ENCODE measurements at regions not wholly inside any gene's neighbourhood (a gene's known extent, or its start where the extent isn't known, plus 50 kb on each side); places are given as distances from the start of the nearest gene placed in this dataset.
A peak's percentile ranks its signal among the peaks of the same experiment; 100 is the strongest.

- H3K36me3 ChIP-seq (ENCODE audit: control insufficient read depth, insufficient read depth, low read length): no peaks in the 10 kb centered on the region
- in situ Hi-C loops (cut with MboI; ENCODE audit: low sequenced_read_pairs): no loop called here
- no peak overlapping the region for H4K8ac ChIP-seq (ENCODE audit: low read depth in 2 of 2, low read length in 2 of 2)
- H3K27me3 ChIP-seq (ENCODE audit: control insufficient read depth, insufficient read depth, low read length): no peaks in the 10 kb centered on the region
- H4K20me1 ChIP-seq (ENCODE audit: insufficient read depth, low read length): no peaks in the 10 kb centered on the region
- no CpG with 5 or more reads among the region's 2 CpGs for WGBS, 2 experiments (ENCODE audit: extremely low coverage in 2 of 2, insufficient read length in 1 of 2)
- no peak overlapping the region for H3K14ac ChIP-seq (replicated peaks; ENCODE audit: low read depth, low read length)
- H3K4me1 ChIP-seq (ENCODE audit: control insufficient read depth, insufficient read depth, low read length): peaks cover 13% of the 10 kb centered on the region
- no peak overlapping the region for H3K23ac ChIP-seq (ENCODE audit: low read depth, low read length)
- no peak overlapping the region for H4K91ac ChIP-seq (ENCODE audit: insufficient read depth, low read depth, low read length)
- H3K56ac ChIP-seq (ENCODE audit: extremely low read depth, insufficient read depth, low read length): no peak overlapping the region
- ChIA-PET CTCF (interaction anchor here (1.3 kb wide), 1 partner anchor 11 kb away, joined by 3 read pairs; no protein-coding TSS in a partner anchor), POLR2A (ENCODE audit: unreplicated experiment) (no interaction called here)
- ATAC-seq (ENCODE audit: low read depth): no peak
- H4K5ac ChIP-seq (ENCODE audit: low read depth, low read length): no peak overlapping the region
- H3K9me1 ChIP-seq (ENCODE audit: insufficient read depth, low read length): peaks cover 16% of the 10 kb centered on the region; the same call in 1 of the 2 replicates
- dilution Hi-C loops (cut with HindIII; ENCODE audit: low sequenced_read_pairs, unreplicated experiment): no loop called here
- no peak overlapping the region for H2BK5ac ChIP-seq (ENCODE audit: low read depth, low read length, poor library complexity, severe bottlenecking)
- TF ChIP-seq BHLHE40 (IDR thresholded peaks at IDR 0.05; ENCODE audit: low read depth, low read length) (no peak), RAD21 (IDR thresholded peaks at IDR 0.05; ENCODE audit: low read length) (no peak), MAFK (IDR thresholded peaks at IDR 0.05; ENCODE audit: low read depth, low read length) (no peak), ELK1 (IDR thresholded peaks at IDR 0.05; ENCODE audit: borderline replicate concordance, low read depth, low read length) (no peak), CEBPB (IDR thresholded peaks at IDR 0.05; ENCODE audit: low read depth, low read length) (no peak), USF2 (IDR thresholded peaks at IDR 0.05; ENCODE audit: low read depth, low read length) (no peak), NFE2L2 (IDR thresholded peaks at IDR 0.05; ENCODE audit: low read depth, low read length) (no peak), MXI1 (IDR thresholded peaks at IDR 0.05; ENCODE audit: borderline replicate concordance, low read depth, low read length) (no peak), RCOR1 (IDR thresholded peaks at IDR 0.05; ENCODE audit: insufficient replicate concordance, low read length) (no peak), POLR2A (IDR thresholded peaks at IDR 0.05; ENCODE audit: low read depth, low read length) (no peak), SMC3 (IDR thresholded peaks at IDR 0.05; ENCODE audit: low read depth, low read length) (no peak), FOS (IDR thresholded peaks at IDR 0.05; ENCODE audit: low read depth, low read length) (no peak)
- no peak for DNase-seq
- no peak overlapping the region for H2BK120ac ChIP-seq (ENCODE audit: low read depth, low read length)
- H3K9ac ChIP-seq (ENCODE audit: low read depth, low read length): no peak overlapping the region
- no peak overlapping the region for H2AFZ ChIP-seq (replicated peaks; ENCODE audit: low read length, poor library complexity)
- 0 out of 2 replicates have a peak overlapping the region, but pooled peaks have one; percentile 53 for H2AK5ac ChIP-seq (ENCODE audit: low read depth, low read length)
- H2BK15ac ChIP-seq (ENCODE audit: low read depth, low read length): no peak overlapping the region
- H2BK20ac ChIP-seq (ENCODE audit: low read depth, low read length): no peak overlapping the region
- H3K9me3 ChIP-seq (ENCODE audit: control insufficient read depth, insufficient read depth, low read length): no peaks in the 10 kb centered on the region
- H3K18ac ChIP-seq (ENCODE audit: low read depth, low read length): no peak overlapping the region
- H3K4ac ChIP-seq (ENCODE audit: low read depth, low read length): no peak overlapping the region
- peaks cover 0 to 5% of the 10 kb centered on the region in 2 experiments; a peak in 2 of 4 replicates for H3K79me1 ChIP-seq (ENCODE audit: low read depth in 1 of 2, low read length in 2 of 2)
- no TSS peak for BruUV-seq (replicated peaks)
- no peak overlapping the region for H3K27ac ChIP-seq (ENCODE audit: insufficient read depth, low read length)
- intact Hi-C loops (cut with micrococcal nuclease): no loop called here
- H3K4me3 ChIP-seq (ENCODE audit: insufficient read depth, low read depth, low read length): no peak overlapping the region
- H3K4me2 ChIP-seq (ENCODE audit: low read depth, low read length): no peak overlapping the region
- peak overlapping the region; percentile 85 for H2AK9ac ChIP-seq (replicated peaks; ENCODE audit: low read depth, low read length, poor library complexity)
Measured at GRCh38 chr2:64841461-64841860, 147.7 kb upstream of the SLC1A4 start.

All from IMR-90 (cell line).